ENCODE measurements at regions not wholly inside any gene's neighbourhood (a gene's known extent, or its start where the extent isn't known, plus 50 kb on each side); places are given as distances from the start of the nearest gene placed in this dataset.
"Not testable (repeated sequence)": the region's sequence is repeated elsewhere in the genome, so short reads cannot be mapped to it uniquely, and the experiment has no call there.

GRCh38 chr2:89855752-89856151, 1164.3 kb downstream of the RPIA start:
- not testable (repeated sequence) for DNase-seq (ENCODE audit: extremely low read depth, low read depth)

DNA sequence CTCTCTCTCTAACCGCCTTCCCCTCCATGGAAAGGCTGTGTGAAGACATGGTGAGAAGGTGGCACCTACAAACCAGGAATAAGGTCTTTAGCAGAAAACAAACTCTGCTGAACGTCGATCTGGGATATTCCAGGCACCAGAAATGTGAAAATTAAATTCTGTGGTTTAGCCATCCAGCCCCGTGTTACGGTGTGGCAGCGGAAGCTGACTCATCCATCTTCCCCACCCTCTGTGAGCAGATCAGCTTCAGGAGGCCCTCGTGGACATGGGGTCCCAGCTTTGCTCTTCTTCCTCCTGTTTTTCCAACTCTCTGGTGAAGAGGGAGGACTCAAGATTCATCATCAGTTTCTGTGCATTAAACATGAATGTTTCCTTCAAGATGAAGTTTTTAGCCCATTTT, 1164.8 kb downstream of the RPIA start:
- DNase-seq (ENCODE audit: extremely low read depth, low read depth): not testable (repeated sequence)

- DNase-seq (ENCODE audit: extremely low read depth, low read depth): not testable (repeated sequence)
Observed at GRCh38 chr2:89862164-89862563, 1170.7 kb downstream of the RPIA start.

- DNase-seq (ENCODE audit: extremely low read depth, low read depth): not testable (repeated sequence)
Observed at GRCh38 chr2:89863209-89863608, 1171.7 kb downstream of the RPIA start.

- not testable (repeated sequence) for DNase-seq (ENCODE audit: extremely low read depth, low read depth)
Observed at GRCh38 chr2:89874810-89875595, 1183.5 kb downstream of the RPIA start.

DNA sequence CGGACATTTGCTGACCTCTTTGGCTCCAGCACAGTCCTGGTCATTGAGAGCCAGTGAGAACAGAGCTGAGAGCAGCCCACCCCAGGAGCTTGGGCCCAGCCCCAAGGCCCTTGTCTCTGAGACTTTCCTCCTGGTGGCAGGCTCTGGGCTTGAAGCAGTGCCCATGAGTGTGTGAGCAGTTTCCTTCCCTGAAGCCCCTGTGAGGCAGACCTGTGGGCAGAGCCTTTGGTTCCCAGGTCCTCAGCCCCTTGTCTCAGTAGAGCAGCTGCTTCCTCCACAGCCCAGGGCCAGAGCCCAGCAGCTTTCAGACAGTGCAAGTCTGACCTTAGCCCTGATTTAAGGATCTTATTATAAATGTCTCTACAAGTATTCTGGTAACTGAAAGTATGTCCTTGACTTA, 1185.0 kb downstream of the RPIA start:
- not testable (repeated sequence) for DNase-seq (ENCODE audit: extremely low read depth, low read depth)

DNA sequence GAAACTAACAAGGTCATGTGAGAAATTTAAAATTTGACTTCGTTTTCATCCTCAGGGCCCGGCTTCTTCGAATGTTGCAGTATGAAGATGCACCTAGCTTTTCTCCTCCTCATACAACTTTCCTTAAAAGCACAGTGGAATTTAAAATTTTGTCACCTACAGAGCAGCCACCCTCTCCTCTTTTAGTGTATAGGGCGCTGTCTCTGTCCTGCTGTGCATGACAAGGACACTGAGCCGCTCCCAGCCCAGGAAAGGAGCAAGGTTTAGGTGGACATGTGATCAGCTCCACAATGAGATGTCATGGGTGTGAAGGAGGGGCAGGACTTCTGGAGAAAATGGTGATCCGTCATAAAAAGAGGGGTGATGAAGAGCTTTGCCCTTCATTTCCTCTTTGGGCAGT, 1185.4 kb downstream of the RPIA start:
- DNase-seq (ENCODE audit: extremely low read depth, low read depth): not testable (repeated sequence)

GRCh38 chr2:89882880-89883279, 1191.4 kb downstream of the RPIA start:
- not testable (repeated sequence) for DNase-seq (ENCODE audit: extremely low read depth, low read depth)

- not testable (repeated sequence) for DNase-seq (ENCODE audit: extremely low read depth, low read depth)
Observed at GRCh38 chr2:89883624-89884023, 1192.2 kb downstream of the RPIA start.

- not testable (repeated sequence) for DNase-seq (ENCODE audit: extremely low read depth, low read depth)
Observed at GRCh38 chr2:89885071-89885470, 1193.6 kb downstream of the RPIA start.

DNA sequence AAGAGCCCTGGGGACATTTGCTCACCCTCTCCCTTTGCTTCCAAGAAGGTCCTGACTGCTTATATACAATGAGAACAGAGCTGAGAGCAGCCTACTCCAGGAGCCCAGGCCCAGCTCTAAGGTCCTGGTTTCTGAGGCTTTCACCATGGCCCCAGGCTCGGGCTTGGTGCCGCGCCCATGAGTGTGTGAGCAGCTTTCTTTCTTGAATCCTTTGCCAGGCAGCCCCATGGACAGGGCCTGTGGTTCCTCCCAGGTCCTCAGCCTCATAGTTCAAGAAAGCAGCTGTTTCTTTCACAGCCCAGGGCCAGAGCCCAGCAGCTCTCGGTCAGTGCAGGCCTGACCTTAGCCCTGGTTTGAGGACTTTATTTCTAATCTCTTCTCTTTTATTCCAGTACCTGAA, 1197.2 kb downstream of the RPIA start:
- DNase-seq (ENCODE audit: extremely low read depth, low read depth): not testable (repeated sequence)

DNA sequence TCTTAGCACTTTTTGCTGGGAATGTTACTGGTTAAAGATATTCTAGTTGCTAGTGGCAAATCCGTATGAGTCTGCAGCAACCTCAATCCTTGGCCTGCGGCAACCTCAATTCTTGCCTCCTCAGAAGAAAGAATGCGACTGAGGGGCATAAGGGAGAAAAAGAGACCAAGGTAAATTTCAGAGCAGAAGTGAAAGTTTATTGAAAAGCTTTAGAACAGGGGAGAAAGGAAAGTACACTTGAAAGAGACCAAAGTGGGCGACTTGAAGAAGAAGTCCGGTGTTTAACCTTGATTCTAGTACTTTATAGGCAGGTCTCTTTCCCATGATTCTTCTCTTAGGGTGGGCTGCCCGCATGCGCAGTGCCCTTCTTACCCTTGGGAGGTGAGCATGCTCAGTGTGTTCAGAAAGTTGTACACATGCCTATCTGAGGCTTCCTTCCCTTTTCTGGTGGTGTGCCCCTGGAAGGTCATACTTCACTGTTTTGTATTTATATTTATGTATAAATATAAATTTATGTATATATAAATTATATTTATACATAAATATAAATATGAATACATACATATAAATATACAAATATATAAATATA, 1198.8 kb downstream of the RPIA start:
- DNase-seq (ENCODE audit: extremely low read depth, low read depth): not testable (repeated sequence)

DNA sequence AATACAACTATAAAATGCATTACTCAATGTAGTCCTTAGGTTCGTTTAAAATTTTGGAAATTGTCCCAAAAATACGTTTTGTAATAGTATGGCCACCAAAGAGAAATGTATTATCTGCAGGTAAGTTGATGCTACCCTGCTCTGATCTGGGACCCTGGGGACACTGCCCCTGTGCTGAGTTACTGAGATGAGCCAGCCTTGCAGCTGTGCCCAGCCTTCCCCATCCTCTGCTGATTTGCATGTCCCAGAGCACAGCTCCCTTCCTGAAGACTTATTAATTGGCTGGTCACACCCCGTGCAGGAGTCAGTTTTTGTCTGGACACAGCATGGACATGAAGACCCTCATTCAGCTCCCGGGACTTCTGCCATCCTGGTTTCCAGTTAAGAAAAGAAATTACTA, 1203.5 kb downstream of the RPIA start:
- DNase-seq (ENCODE audit: extremely low read depth, low read depth): not testable (repeated sequence)

DNA sequence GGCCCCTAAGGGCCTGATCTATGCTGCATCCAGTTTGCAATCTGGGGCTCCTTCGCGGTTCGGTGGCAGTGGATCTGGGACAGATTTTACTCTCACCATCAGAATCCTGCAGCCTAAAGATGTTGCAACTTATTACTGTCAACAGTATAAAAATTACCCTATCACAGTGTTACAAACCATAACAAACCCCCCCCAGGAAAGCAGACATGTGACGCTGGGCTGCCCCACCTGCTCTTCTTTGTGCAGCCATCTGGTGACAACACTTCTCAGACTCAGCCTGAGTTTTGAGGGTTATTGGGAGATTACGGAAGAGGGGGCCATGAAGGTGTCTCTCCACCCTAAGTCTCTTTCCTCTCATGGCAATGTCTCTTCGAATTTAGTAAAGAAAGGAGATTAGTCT, 1204.2 kb downstream of the RPIA start:
- DNase-seq (ENCODE audit: extremely low read depth, low read depth): not testable (repeated sequence)

- DNase-seq (ENCODE audit: extremely low read depth, low read depth): not testable (repeated sequence)
Observed at GRCh38 chr2:89927018-89927417, 1235.5 kb downstream of the RPIA start.

GRCh38 chr2:89935436-89935835, 1244.0 kb downstream of the RPIA start:
- DNase-seq (ENCODE audit: extremely low read depth, low read depth): not testable (repeated sequence)

DNA sequence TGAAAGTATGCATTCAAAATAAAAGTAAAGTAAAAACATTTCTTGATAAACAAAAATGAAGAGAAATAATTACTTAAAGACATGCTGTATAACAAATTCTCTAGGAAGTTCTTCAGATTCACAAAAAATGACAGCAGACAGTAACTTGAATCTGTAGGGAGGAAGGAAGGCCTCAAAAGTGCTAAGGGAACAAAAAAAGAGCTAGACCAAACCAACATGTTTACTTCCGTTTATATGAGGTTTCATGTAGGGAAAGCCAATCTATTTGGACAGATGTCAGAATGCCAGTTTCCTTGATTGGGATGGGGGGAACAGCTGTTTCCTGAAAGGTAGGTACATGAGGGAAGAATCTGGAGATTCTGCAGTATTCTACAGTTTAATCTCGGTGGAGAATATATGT, 1244.5 kb downstream of the RPIA start:
- not testable (repeated sequence) for DNase-seq (ENCODE audit: extremely low read depth, low read depth)

- not testable (repeated sequence) for DNase-seq (ENCODE audit: extremely low read depth, low read depth)
Observed at GRCh38 chr2:89936559-89936958, 1245.1 kb downstream of the RPIA start.

DNA sequence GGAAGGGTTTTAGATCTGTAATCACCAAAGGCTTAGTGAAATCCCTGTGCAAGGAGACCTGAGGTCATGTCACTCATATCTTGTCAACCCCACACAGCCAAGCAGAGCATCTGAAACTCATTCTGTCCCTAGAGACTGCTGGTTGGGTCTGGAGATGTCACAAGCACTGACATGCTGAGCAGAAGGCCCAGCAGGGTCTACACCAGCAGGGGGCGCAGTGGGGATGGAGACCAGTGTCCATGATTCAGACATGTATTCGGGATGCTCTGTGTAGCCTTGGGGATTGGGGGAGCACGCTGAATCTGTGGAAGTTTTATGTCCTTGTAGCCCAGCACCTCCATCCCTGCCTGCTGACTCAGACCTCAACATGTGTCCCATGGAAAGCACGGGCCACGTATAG, 1247.3 kb downstream of the RPIA start:
- not testable (repeated sequence) for DNase-seq (ENCODE audit: extremely low read depth, low read depth)

GRCh38 chr2:89944267-89944666, 1252.8 kb downstream of the RPIA start:
- not testable (repeated sequence) for DNase-seq (ENCODE audit: extremely low read depth, low read depth)

DNA sequence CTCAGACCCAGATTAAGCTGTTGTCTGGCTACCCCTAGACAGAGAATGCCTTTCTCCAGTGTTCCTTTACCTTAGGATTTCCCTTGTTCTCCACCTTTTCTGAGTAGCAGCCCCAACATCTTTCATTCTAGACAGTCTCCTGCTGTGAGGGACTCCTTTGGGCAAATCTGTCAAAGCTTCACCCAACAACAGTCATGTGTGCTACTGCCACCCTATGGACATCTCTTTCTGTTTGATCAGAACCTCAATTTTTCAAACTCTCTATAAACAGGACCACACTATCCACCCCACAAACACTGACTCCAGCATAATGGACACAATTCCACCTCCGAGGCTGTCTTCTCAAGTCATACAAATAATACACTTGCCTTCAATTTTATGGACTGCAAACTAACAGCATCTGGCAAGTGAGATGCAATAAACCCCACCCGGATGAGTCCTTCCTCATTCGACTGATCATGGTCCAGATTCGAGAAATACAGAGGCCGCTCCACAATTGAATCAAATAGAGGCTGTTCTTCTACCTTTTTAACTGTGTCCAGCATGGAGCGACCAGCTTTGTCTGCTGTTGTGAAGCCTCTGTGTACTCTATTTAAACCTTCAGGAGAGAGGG, 1253.6 kb downstream of the RPIA start:
- DNase-seq (ENCODE audit: extremely low read depth, low read depth): not testable (repeated sequence)
